IMR-90 (cell line): ENCODE measurements at regions not wholly inside any gene's neighbourhood (a gene's known extent, or its start where the extent isn't known, plus 50 kb on each side); places are given as distances from the start of the nearest gene placed in this dataset.

Source experiments
- ATAC-seq: fragments of 200-7000 bp; cut with Tn5 transposase; 2 replicates; pipeline ENCODE4 v1.9.1; 2020; ENCODE audit warnings: low read depth, mild to moderate bottlenecking, moderate library complexity
- BruUV-seq: library from RNA; stranded (reverse); fragments of 400-500 nt; replicated peaks from 2 replicates; lab custom pipeline; 2021; lab: Mats Ljungman, UMichigan
- CTCF ChIA-PET: fragments of 300-600 bp; formaldehyde crosslinking; extraction: SDS; loops from one replicate; lab custom pipeline; 2021; ENCODE audit warnings: antibody characterized with exemption; lab: Yijun Ruan, JAX
- POLR2A ChIA-PET: fragments of 300-600 bp; sonication (Branson Sonifier 250); formaldehyde crosslinking; loops from one replicate; lab custom pipeline; 2022; ENCODE audit warnings: antibody characterized with exemption; ENCODE audit not compliant: unreplicated experiment; lab: Charles Lee
- DNase-seq: peaks from one replicate; pipeline ENCODE4 v3.0.0; 2013
- H2AFZ ChIP-seq: replicated peaks from 2 replicates; pipeline ENCODE3; 2013; ENCODE audit warnings: low read length, mild to moderate bottlenecking; ENCODE audit not compliant: poor library complexity
- H2AK5ac ChIP-seq: 2 replicates; pipeline ENCODE4 v1.6.1; 2013; ENCODE audit warnings: low read depth, low read length, inconsistent platforms
- H2AK9ac ChIP-seq: replicated peaks from 2 replicates; pipeline ENCODE3; 2013; ENCODE audit warnings: mild to moderate bottlenecking, low read depth, low read length, moderate library complexity; ENCODE audit not compliant: poor library complexity
- H2BK120ac ChIP-seq: 2 replicates; pipeline ENCODE4 v1.6.1; 2013; ENCODE audit warnings: low read depth, low read length, inconsistent platforms
- H2BK15ac ChIP-seq: 3 replicates; pipeline ENCODE4 v1.6.1; 2013; ENCODE audit warnings: low read depth, low read length, inconsistent platforms
- H2BK20ac ChIP-seq: 2 replicates; pipeline ENCODE4 v1.6.1; 2013; ENCODE audit warnings: low read depth, mild to moderate bottlenecking, inconsistent platforms, low read length, moderate library complexity
- H2BK5ac ChIP-seq: 2 replicates; pipeline ENCODE4 v1.6.1; 2013; ENCODE audit warnings: mild to moderate bottlenecking, low read depth, low read length, inconsistent platforms; ENCODE audit not compliant: poor library complexity, severe bottlenecking
- H3K14ac ChIP-seq: replicated peaks from 2 replicates; pipeline ENCODE4 v1.6.1; 2013; ENCODE audit warnings: low read depth, low read length, inconsistent platforms
- H3K18ac ChIP-seq: 2 replicates; pipeline ENCODE4 v1.6.1; 2013; ENCODE audit warnings: low read depth, low read length, control low read depth
- H3K23ac ChIP-seq: 2 replicates; pipeline ENCODE4 v1.6.1; 2013; ENCODE audit warnings: low read depth, low read length, inconsistent platforms
- H3K27ac ChIP-seq: 2 replicates; pipeline ENCODE4 v1.5.1; 2013; ENCODE audit warnings: mild to moderate bottlenecking, control low read depth, low read length; ENCODE audit not compliant: insufficient read depth
- H3K27me3 ChIP-seq: 2 replicates; pipeline ENCODE4 v1.6.1; 2013; ENCODE audit warnings: low read length; ENCODE audit not compliant: control insufficient read depth, insufficient read depth
- H3K36me3 ChIP-seq: 2 replicates; pipeline ENCODE4 v1.6.1; 2013; ENCODE audit warnings: low read length, mixed read lengths; ENCODE audit not compliant: control insufficient read depth, insufficient read depth
- H3K4ac ChIP-seq: 2 replicates; pipeline ENCODE4 v1.6.1; 2013; ENCODE audit warnings: low read depth, low read length, inconsistent platforms
- H3K4me1 ChIP-seq: 2 replicates; pipeline ENCODE4 v1.6.1; 2013; ENCODE audit warnings: low read length, mixed read lengths; ENCODE audit not compliant: control insufficient read depth, insufficient read depth
- H3K4me2 ChIP-seq: 2 replicates; pipeline ENCODE4 v1.6.1; 2013; ENCODE audit warnings: low read depth, mild to moderate bottlenecking, control low read depth, low read length, moderate library complexity
- H3K4me3 ChIP-seq: 2 replicates; pipeline ENCODE4 v1.5.1; 2013; ENCODE audit warnings: low read depth, mild to moderate bottlenecking, control low read depth, low read length, moderate library complexity; ENCODE audit not compliant: insufficient read depth
- H3K56ac ChIP-seq: 2 replicates; pipeline ENCODE4 v1.6.1; 2013; ENCODE audit warnings: low read length, inconsistent platforms; ENCODE audit not compliant: insufficient read depth; ENCODE audit errors: extremely low read depth
- H3K79me1 ChIP-seq, 2 experiments: 2 replicates each; pipeline ENCODE4 v1.6.1; 2013; ENCODE audit warnings: low read length in 2 of 2, inconsistent platforms in 1 of 2, low read depth in 1 of 2
- H3K9ac ChIP-seq: 2 replicates; pipeline ENCODE4 v1.6.1; 2013; ENCODE audit warnings: low read depth, low read length, control low read depth
- H3K9me1 ChIP-seq: 2 replicates; pipeline ENCODE4 v1.6.1; 2013; ENCODE audit warnings: low read length, inconsistent platforms; ENCODE audit not compliant: insufficient read depth
- H3K9me3 ChIP-seq: 2 replicates; pipeline ENCODE4 v1.6.1; 2013; ENCODE audit warnings: low read length; ENCODE audit not compliant: control insufficient read depth, insufficient read depth
- H4K20me1 ChIP-seq: 2 replicates; pipeline ENCODE4 v1.6.1; 2013; ENCODE audit warnings: low read length, inconsistent platforms; ENCODE audit not compliant: insufficient read depth
- H4K5ac ChIP-seq: 2 replicates; pipeline ENCODE4 v1.6.1; 2013; ENCODE audit warnings: mild to moderate bottlenecking, low read depth, low read length, control low read depth
- H4K8ac ChIP-seq, 2 experiments: 2 replicates each; pipeline ENCODE4 v1.6.1; 2013; ENCODE audit warnings: low read depth in 2 of 2, low read length in 2 of 2, control low read depth in 1 of 2, inconsistent platforms in 1 of 2
- H4K91ac ChIP-seq: 2 replicates; pipeline ENCODE4 v1.6.1; 2013; ENCODE audit warnings: low read depth, low read length, inconsistent platforms; ENCODE audit not compliant: insufficient read depth
- CHD1 ChIP-seq: IDR thresholded peaks from 2 replicates; pipeline ENCODE4 v1.6.1; 2012; ENCODE audit warnings: low read depth, low read length, improper control_type of control experiment
- MAFK ChIP-seq: IDR thresholded peaks from 2 replicates; pipeline ENCODE4 v1.6.1; 2012; ENCODE audit warnings: low read depth, low read length, improper control_type of control experiment
- RFX5 ChIP-seq: IDR thresholded peaks from 2 replicates; pipeline ENCODE4 v1.8.0; 2012; ENCODE audit warnings: low read depth, mild to moderate bottlenecking, low read length, moderate library complexity
- SMC3 ChIP-seq: fragments of 150-350 bp; IDR thresholded peaks from 2 replicates; pipeline ENCODE4 v1.6.1; 2016; ENCODE audit warnings: low read depth, mild to moderate bottlenecking, antibody characterized with exemption, low read length, moderate library complexity
- USF2 ChIP-seq: fragments of 150-350 bp; IDR thresholded peaks from 2 replicates; pipeline ENCODE4 v1.6.1; 2017; ENCODE audit warnings: mild to moderate bottlenecking, antibody characterized with exemption, low read length, low read depth
- WGBS, 2 experiments: methylation state at CpG; one replicate each; pipeline versions ENCODE4 v1.1.5 to v1.1.7; 2013; ENCODE audit warnings: missing lambda C conversion rate in 2 of 2; ENCODE audit not compliant: insufficient read length in 1 of 2; ENCODE audit errors: extremely low coverage in 2 of 2; 5-methylcytosine and 5-hydroxymethylcytosine counted together
- dilution Hi-C: fragments of 300-500 bp; cut with HindIII; formaldehyde crosslinking; loops from one replicate; pipeline ENCODE4 v1.14.3; 2018; ENCODE audit warnings: low sequenced_read_pairs; ENCODE audit not compliant: unreplicated experiment
- in situ Hi-C: fragments of 300-500 bp; cut with MboI; formaldehyde crosslinking; loops from 3 replicates; pipeline ENCODE4 v1.14.3; 2019; ENCODE audit warnings: low sequenced_read_pairs, inconsistent platforms, mixed read lengths
- intact Hi-C: fragments of 100-400 bp; cut with micrococcal nuclease; formaldehyde crosslinking; loops from 2 replicates; pipeline ENCODE4 v1.10.0; 2022

GRCh38 chr16:17654142-17654541, 183.4 kb upstream of the XYLT1 start:
- Histone ChIP-seq H3K4me2 (no peak overlapping the region), H2BK20ac (no peak overlapping the region), H2BK15ac (no peak overlapping the region), H4K91ac (no peak overlapping the region), H3K36me3 (no peaks in the 10 kb centered on the region), H3K9me1 (no peaks in the 10 kb centered on the region), H3K9me3 (no peaks in the 10 kb centered on the region), H3K56ac (no peak overlapping the region), H2AK5ac (no peak overlapping the region), H3K23ac (no peak overlapping the region), H3K14ac (no peak overlapping the region), H2BK5ac (no peak overlapping the region), H3K9ac (no peak overlapping the region), H3K79me1 (no peaks in the 10 kb centered on the region), H4K5ac (no peak overlapping the region), H3K27ac (no peak overlapping the region), H3K18ac (no peak overlapping the region), H2BK120ac (no peak overlapping the region), H3K4ac (no peak overlapping the region), H3K4me3 (no peak overlapping the region), H4K8ac (no peak overlapping the region), H2AK9ac (no peak overlapping the region), H2AFZ (no peak overlapping the region), H3K27me3 (no peaks in the 10 kb centered on the region; the same call in 1 of the 2 replicates), H3K4me1 (no peaks in the 10 kb centered on the region), H4K20me1 (no peaks in the 10 kb centered on the region)
- intact Hi-C loops (no loop called here), in situ Hi-C loops (no loop called here), dilution Hi-C loops (no loop called here)
- ChIA-PET POLR2A (no interaction called here), CTCF (no interaction called here)
- TF ChIP-seq USF2 (no peak), MAFK (no peak), SMC3 (no peak), CHD1 (no peak), RFX5 (no peak)
- ATAC-seq (no peak), DNase-seq (no peak)
- WGBS, 2 experiments, result no CpG with 5 or more reads among the region's 4 CpGs
- no TSS peak for BruUV-seq
